GM10248 (cell line): ENCODE measurements at regions not wholly inside any gene's neighbourhood (a gene's known extent, or its start where the extent isn't known, plus 50 kb on each side); places are given as distances from the start of the nearest gene placed in this dataset.

Experiments used
- CTCF ChIA-PET: fragments of 300-600 bp; sonication (Branson Sonifier 250); formaldehyde crosslinking; extraction: SDS; loops from one replicate; lab custom pipeline; 2021; ENCODE audit warnings: antibody characterized with exemption; lab: Yijun Ruan, JAX
- POLR2A ChIA-PET: fragments of 350-650 bp; sonication (Branson Sonifier 250); formaldehyde crosslinking; extraction: SDS; loops from one replicate; lab custom pipeline; 2020; ENCODE audit warnings: antibody characterized with exemption; lab: Yijun Ruan, JAX
- DNase-seq: peaks from one replicate; pipeline ENCODE4 v3.0.0; 2012; ENCODE audit errors: extremely low spot score
- TF ChIP-seq, protein P1 (sequence below): IDR thresholded peaks from 2 replicates; pipeline ENCODE4 v1.5.1; 2012; ENCODE audit warnings: mild to moderate bottlenecking, low read depth; ENCODE audit errors: extremely low read depth, missing control alignments, control extremely low read depth

DNA sequence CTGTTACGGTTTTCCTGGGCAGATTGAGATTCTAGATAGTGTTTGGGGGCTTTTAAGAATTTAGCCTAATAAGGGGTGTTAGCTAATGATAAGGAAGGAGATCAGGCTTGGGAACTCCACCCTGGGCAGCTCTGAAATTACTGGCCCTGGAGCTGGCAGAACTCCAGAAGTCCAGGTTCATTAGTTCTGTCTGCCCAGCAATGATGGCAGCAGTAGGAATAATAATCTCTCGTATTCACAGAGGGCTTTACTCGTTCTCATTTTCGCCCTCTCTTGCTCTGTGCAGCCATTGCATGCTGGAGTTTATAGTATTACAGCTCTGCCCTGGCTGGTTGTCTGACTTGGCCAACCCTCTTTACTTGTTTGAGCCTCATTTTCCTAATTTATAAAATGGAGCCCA lies 216.0 kb downstream of the HAPSTR1 start:
- DNase-seq, result no peak
- POLR2A ChIA-PET, result no interaction called here
- TF ChIP-seq, protein P1, sequence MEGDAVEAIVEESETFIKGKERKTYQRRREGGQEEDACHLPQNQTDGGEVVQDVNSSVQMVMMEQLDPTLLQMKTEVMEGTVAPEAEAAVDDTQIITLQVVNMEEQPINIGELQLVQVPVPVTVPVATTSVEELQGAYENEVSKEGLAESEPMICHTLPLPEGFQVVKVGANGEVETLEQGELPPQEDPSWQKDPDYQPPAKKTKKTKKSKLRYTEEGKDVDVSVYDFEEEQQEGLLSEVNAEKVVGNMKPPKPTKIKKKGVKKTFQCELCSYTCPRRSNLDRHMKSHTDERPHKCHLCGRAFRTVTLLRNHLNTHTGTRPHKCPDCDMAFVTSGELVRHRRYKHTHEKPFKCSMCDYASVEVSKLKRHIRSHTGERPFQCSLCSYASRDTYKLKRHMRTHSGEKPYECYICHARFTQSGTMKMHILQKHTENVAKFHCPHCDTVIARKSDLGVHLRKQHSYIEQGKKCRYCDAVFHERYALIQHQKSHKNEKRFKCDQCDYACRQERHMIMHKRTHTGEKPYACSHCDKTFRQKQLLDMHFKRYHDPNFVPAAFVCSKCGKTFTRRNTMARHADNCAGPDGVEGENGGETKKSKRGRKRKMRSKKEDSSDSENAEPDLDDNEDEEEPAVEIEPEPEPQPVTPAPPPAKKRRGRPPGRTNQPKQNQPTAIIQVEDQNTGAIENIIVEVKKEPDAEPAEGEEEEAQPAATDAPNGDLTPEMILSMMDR, result no peak
- CTCF ChIA-PET, result interaction anchor here (0.9 kb wide), 1 partner anchor 9 kb away, joined by 3 read pairs; no protein-coding TSS in a partner anchor

DNA sequence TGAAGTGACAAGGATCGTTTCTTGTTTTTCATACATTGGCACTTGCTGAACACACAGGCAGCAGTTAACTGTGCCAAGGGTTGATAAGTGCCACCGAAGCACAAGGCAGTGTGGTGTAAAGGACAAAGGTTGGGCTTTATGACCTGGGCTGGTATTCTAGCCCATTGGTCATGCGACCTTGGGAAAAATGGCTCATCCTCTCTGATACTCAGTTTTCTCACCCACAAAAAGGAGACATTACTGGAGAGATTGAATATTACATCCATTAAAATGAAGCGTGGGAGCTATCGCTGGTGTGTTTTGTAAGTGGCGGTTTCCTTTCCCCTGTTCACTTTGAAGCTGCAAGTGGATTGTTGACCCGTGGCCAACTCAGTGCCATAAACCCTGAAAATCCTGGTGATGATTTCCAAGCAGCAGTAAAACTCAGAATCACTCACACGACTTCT lies 216.9 kb downstream of the HAPSTR1 start:
- no peak for DNase-seq
- TF ChIP-seq, protein P1, result no peak
- ChIA-PET POLR2A (no interaction called here), CTCF (no interaction called here)

DNA sequence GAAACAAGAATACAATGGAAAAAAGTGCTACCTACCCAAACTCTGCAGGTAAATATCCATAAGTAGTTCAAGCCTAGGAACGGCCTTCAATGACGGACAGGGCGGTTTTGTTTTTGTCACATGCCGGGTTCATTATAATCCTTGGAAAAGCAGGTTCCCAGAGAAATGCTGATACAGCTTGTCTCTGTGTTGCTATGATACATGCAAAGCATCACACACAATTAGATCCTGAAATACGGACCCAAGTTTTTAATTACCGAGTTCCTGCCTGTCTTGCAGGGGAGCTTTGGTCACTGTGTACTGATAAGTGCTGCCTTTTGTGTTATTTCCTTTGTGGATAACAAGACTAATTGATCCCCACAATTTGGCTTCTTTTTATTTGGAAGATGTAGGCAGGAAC lies 217.4 kb downstream of the HAPSTR1 start:
- POLR2A ChIA-PET, result no interaction called here
- CTCF ChIA-PET, result no interaction called here
- TF ChIP-seq, protein P1, result no peak
- no peak for DNase-seq

DNA sequence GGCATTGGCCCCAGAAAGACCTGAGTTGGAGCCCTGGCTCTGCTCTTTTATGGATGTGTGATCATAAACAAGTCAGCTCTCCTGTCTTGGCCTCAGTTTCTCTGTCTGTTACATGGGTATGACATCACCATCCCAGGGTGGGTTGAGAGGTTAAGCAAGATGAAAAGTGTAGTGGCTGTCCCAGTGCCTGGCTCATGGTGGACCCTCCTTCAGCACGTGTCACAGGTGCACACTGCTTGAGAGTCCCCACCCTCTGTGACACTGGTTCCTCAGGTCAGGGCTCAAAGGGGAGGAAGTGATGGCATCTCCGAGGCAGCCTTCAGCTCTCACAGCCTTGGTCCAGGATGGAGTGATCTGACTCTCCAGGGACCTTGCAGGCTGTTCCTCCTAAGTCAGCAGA lies 218.4 kb downstream of the HAPSTR1 start:
- ChIA-PET POLR2A (no interaction called here), CTCF (interaction anchor here (1.3 kb wide), 1 partner anchor 8 kb away, joined by 3 read pairs; no protein-coding TSS in a partner anchor)
- DNase-seq, result no peak
- TF ChIP-seq, protein P1, result no peak

DNA sequence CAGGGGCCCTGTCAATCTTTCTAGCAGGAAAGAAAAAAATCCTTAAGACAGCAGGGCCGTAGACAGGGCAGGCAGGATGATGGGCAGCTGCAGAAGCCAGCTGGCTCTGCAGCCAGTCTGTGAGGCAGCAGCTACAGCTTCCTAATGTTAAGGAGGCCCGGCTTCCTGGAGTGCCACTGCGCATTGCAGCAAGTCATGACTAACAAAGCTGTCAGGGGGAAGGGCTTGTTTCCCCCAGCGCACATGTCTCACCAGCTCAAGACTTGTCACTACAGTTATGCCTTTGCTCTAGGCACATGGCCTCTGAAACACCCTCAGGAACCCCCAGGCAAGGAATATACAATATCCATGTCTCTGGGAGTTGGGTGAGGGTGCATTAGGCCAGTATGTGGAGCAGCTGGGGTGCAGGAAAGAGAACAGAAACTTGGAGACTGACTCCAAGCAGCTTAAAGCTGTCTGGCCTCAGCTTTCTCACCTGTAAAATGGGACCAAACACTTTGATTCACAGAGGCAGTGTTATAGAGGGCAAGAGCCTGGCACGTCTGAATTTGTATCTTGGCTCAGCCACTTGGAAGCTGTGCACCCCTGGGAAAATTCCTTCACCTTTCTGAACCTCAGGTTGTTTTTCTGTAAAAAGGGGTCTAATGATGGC lies 220.0 kb downstream of the HAPSTR1 start:
- no peak for DNase-seq
- TF ChIP-seq, protein P1, result no peak
- ChIA-PET CTCF (no interaction called here), POLR2A (no interaction called here)

DNA sequence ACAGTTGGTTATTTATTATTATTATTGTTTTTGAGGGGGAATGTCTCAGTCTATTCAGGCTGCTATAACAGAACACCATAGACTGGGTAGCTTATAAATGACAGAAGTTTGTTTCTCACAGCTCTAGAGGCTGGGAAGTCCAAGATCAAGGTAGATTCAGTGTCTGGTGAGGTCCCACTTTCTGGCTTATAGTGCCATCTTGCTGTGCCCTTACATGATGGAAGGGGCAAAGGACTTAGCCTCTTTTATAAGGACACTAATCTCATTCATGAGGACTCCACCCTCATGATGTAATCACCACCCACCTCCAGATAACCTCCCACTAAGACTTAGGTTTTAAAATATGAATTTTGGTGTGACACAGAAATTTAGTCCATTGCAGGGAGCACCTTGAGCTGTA lies 224.6 kb downstream of the HAPSTR1 start:
- TF ChIP-seq, protein P1, result no peak
- DNase-seq, result no peak
- CTCF ChIA-PET, result interaction anchor here (0.9 kb wide), 1 partner anchor 14 kb away, joined by 3 read pairs; no protein-coding TSS in a partner anchor
- POLR2A ChIA-PET, result no interaction called here
